Activated naive CD4-positive, alpha-beta T cell treated with anti-CD3 and anti-CD28 coated beads, Interleukin-2, amount 50 U/mL, for 72 hours (primary cell): ENCODE measurements at regions not wholly inside any gene's neighbourhood (a gene's known extent, or its start where the extent isn't known, plus 50 kb on each side); places are given as distances from the start of the nearest gene placed in this dataset.

Experiments
- ATAC-seq, 2 donors: fragments of 150-1000 bp; cut with Tn5 transposase; 2 replicates each; pipeline ENCODE4 v1.10.0; 2021; ENCODE audit warnings: mild to moderate bottlenecking in 2 of 2, moderate library complexity in 2 of 2
- DNase-seq, 2 donors: peaks; one replicate each; pipeline ENCODE4 v3.0.0; 2021 to 2022; ENCODE audit warnings: low spot score in 2 of 2
- H3K27ac Mint-ChIP-seq, 2 donors: one replicate each; pipeline ENCODE4 v1.8.0; 2022; ENCODE audit warnings: mild to moderate bottlenecking in 2 of 2, mixed read lengths in 2 of 2
- H3K36me3 Mint-ChIP-seq, 2 donors: one replicate each; pipeline ENCODE4 v1.8.0; 2022; ENCODE audit warnings: mixed read lengths in 2 of 2
- H3K9me3 Mint-ChIP-seq, 2 donors: one replicate each; pipeline ENCODE4 v1.8.0; 2022; ENCODE audit warnings: mixed read lengths in 2 of 2

DNA sequence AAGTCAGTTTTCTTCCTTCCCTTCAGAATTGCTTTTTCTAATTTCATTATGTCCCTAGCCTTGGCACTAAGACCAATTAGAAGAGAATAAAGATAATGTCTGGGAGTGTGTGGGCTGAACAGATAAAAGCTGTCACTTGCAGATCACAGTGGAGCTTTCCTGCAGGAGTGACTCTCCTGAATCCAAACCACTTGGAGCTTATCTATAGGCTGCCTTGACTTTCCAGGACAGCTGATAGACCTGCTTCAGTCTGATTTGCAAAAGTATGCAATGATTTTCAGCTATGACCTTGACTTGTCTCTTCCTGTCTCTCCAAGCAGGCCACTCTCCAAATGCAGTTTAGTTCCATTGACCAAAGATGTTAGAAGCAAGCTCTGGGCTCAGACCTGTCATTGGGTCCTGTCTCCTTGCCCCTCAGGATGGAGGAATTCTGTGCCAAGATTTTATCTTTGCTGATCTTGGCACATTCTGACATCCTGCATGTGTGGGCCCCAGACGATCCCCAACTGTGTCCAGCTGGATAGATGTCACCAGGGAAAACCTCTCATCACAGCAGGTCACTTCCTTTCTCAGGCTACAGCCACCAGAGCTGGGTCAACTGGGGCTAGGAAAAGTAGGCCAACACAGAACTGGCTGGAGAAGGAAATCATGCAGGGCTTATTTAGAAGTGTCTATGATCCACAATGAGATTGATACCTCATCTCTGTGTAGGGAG, 120.9 kb upstream of the ZNF438 start:
- DNase-seq (no peak), ATAC-seq (no peak)
- H3K27ac Mint-ChIP-seq, result no peak overlapping the region
- peaks cover 0 to 4% of the 10 kb centered on the region in 2 donors for H3K9me3 Mint-ChIP-seq
- no peaks in the 10 kb centered on the region for H3K36me3 Mint-ChIP-seq

DNA sequence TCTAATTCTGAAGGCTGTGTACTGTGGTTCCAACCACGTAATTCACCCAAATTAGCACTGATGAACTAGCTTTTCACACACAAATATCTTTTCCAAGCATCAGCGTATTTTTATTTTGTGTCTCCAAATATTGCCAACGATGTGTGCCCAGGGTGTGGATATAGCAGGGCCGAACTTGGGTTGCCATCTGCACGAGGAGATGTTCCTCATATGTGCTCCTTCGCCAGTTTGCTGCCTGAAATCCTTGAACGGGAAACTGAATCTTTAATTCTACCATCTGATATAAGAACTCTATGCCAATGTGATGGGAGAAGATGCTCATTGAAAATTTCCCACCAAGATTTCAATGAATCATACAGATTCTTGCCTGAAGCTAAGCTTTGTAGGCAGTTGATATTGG, 121.5 kb upstream of the ZNF438 start:
- ATAC-seq (no peak), DNase-seq (no peak)
- H3K27ac Mint-ChIP-seq, result no peak overlapping the region
- peaks cover 0 to 4% of the 10 kb centered on the region in 2 donors for H3K9me3 Mint-ChIP-seq
- H3K36me3 Mint-ChIP-seq, result no peaks in the 10 kb centered on the region

DNA sequence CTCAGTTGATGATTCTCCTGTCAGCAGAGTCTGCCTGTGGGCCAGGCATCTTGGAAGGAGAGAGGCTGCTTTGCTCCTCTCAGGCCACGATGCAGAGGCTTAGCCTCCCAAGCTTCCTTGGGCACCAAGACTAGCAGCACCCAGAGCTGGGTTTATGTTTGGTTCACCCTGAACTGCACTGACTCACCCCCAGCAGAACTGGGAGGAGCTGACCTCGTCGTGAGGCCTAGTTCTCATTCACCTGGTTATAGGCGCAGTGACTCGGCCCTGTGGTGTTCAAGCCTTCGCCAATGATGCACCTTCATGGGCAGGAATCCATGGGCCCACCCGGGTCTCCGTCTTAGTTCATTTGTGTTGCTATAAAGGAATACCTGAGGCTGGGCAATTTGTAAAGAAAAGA, 122.0 kb upstream of the ZNF438 start:
- no peak for DNase-seq

DNA sequence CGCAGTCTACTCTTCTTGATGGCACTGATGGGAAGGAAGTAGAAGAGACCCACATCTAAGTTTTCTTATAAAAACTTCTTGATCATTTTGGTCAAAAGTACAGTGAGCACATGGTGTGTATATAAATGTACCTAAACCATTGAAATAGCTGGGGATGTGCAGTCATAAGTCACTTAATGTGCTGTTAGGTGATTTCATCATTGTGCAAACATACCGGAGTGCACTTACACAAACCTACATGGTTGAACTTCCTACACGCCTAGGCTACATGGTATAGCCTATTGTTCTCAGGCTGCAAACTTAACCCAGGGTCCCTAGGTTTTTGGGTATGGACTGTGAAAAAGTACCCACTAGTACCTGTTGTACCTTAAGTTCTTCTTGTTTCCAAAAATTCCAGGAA, 123.3 kb upstream of the ZNF438 start:
- DNase-seq (no peak), ATAC-seq (no peak)
- peaks cover 0 to 4% of the 10 kb centered on the region in 2 donors for H3K9me3 Mint-ChIP-seq
- H3K36me3 Mint-ChIP-seq, result no peaks in the 10 kb centered on the region
- H3K27ac Mint-ChIP-seq, result no peak overlapping the region

More for the DNA sequence above, 122.0 kb upstream of the ZNF438 start:
- Mint-ChIP-seq H3K36me3 (no peaks in the 10 kb centered on the region), H3K27ac (peak overlapping the region in 1 of 2 donors; percentile 29), H3K9me3 (peaks cover 0 to 4% of the 10 kb centered on the region in 2 donors)
- ATAC-seq, result no peak

DNA sequence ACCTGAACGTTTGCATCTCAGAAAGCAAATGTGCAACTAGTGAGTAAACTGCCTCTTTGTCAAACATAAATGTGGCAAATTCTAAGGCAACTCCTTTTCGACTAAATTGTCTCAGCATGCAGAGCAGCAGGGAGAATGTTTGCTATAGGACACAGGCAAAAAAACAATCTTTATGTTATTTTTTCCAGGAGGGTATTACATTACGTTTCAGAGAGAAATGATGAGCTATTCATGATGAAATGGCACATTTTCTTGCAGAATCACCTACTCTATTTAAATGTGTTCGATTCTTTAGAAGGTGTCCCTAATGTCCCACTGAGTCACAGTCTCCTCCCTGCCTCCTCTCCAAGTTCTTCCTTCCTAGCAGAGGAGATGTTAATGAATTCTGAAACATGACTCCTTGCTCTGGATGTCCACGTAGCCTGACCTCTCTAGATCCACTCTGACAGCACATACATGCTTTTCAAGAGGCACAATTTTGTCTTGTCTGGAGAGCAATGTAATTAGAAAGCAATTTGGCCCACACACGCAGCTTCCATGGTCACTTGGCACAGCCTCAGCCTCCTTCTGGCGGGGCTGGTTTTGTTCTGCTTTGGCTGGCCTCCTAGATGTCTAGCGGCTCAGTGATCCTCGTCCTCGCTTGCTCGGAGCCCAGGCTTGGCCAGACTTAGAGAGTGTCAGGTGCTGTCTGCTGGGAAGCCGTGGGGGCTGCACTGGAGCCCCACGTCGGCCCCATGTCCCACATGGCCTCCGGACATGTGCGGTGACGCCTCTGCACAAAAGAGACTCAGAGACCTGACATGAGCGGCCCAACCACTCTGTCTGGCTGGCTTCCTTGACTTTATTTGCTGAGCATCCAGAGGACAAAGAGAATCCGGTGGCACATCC, 125.7 kb upstream of the ZNF438 start:
- Mint-ChIP-seq H3K9me3 (peaks cover 8 to 15% of the 10 kb centered on the region in 2 donors), H3K36me3 (peaks cover 0 to 5% of the 10 kb centered on the region in 2 donors), H3K27ac (no peak overlapping the region)
- DNase-seq (no peak), ATAC-seq (no peak)

DNA sequence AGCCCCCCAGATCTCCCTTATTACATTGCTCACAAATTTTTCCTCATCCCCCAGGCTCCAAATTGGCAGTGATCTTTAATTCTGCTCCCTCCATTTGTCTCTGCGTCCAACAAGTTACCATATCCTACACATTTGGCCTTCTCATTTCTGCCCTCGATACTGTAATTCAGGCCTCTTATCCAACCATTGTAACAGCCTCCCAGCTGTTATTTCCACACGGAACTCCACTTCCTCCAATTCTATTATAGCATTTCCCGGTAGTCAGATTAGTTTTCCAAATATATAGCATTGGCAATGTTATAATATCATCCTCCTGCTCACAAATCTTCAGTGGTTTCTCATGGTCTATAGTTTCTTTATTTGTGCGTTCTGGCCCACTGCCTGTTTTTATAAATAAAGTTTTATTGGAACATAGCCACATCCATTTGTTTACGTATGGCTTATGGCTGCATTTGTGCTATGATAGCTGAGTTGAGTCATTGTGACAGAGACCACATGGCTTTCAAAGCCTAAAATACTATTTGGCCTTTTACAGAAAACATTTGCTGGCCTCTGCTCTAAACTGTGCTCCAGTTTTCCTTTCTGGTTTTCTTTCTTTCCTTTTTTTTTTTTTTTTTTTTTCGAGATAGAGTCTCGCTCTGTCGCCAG, 126.5 kb upstream of the ZNF438 start:
- ATAC-seq, result no peak
- Mint-ChIP-seq H3K9me3 (peaks cover 8 to 15% of the 10 kb centered on the region in 2 donors), H3K27ac (no peak overlapping the region), H3K36me3 (peaks cover 0 to 5% of the 10 kb centered on the region in 2 donors)
- no peak for DNase-seq

DNA sequence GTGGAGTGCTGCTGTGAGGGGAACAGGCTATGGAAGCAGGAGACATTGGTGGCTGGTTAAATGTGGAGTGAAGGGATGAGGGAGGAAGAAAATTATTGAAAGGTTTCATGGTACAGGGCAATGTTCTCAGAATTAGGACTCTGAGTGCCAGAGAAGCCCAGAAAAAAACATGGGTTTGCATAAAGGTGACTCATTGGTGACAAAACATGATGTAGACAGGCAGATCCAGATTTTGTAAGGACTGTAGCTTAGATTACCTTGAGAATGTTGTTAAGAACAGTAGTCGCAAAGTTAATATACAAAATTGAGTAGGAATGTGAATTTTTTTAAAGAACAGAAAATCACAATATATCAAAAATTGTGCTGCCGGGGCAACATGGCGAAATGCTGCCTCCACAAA, 134.9 kb upstream of the ZNF438 start:
- Mint-ChIP-seq H3K36me3 (peaks cover 6 to 8% of the 10 kb centered on the region in 2 donors), H3K27ac (no peak overlapping the region), H3K9me3 (peaks cover 14 to 15% of the 10 kb centered on the region in 2 donors)
- no peak for DNase-seq
- no peak for ATAC-seq

DNA sequence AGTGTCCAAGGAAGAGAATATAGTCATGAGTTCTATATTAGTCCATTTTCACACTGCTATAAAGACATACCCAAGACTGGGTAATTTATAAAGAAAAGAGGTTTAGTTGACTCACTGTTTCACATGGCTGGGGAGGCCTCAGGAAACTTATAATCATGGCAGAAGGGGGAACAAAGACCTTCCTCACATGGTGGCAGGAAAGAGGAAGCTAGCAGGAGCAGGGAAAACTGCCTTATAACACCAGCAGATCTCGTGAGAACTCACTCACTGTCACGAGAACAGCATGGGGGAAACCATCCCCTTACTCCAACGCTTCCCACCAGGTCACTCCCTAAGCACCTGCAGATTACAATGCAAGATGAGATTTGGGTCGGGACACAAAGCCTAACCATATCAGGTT, 139.0 kb upstream of the ZNF438 start:
- H3K9me3 Mint-ChIP-seq, result peaks cover 19 to 37% of the 10 kb centered on the region in 2 donors
- H3K27ac Mint-ChIP-seq, result no peak overlapping the region
- DNase-seq (no peak), ATAC-seq (no peak)
- H3K36me3 Mint-ChIP-seq, result peaks cover 13 to 14% of the 10 kb centered on the region in 2 donors

DNA sequence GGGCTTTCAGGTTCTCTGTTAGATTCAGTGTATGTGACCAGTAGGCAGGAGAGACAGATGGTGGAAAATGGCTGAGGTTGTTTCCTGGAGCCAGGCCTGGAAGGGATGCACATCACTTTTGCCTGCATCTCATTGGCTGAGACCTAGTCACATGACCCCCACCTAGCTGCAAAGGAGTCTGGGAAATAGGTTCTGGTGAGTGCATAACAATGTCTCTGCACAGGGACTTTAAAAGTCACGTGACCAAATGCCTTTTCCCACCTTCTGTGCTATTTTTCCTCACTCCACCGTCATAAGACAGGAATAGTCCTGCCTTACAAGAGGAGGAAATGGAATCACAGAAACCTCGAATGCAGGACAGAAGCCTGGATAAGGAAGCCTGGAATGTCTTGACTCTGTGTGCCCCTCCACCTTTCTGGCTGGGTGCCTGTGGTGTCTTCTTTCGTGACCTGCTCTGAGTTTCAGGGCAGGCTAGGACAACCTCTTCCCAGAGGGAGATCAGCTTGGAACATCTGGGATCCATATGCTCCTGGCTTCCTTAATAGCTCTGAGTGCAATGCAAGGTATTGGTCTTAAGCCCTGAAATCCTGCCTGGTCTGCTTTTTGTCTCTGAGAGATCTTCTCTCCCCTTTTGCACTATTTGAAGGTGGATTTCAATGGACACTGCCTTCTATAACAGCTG, 139.9 kb upstream of the ZNF438 start:
- Mint-ChIP-seq H3K27ac (no peak overlapping the region), H3K9me3 (peaks cover 15 to 37% of the 10 kb centered on the region in 2 donors), H3K36me3 (peaks cover 13 to 20% of the 10 kb centered on the region in 2 donors)
- ATAC-seq, result no peak
- DNase-seq, result no peak

DNA sequence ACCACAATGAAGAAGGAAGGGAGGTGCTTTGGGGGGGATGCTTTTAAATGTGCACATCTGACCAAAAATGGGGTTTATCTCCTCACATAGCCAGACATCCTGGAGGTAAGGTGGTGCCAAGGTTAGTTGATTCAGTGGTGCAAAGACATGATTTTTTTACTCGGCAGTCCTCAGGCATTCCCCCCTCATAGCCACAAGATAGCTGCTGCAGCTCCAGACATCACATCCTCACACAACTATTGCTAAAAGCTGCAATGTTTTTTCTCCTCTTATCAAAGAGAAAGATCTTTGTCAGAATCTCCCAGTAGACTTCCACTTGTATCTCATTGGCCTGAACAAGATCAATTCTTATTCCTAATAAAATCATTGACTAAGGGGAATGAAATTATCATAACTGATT, 141.3 kb upstream of the ZNF438 start:
- Mint-ChIP-seq H3K36me3 (peaks cover 12 to 20% of the 10 kb centered on the region in 2 donors), H3K9me3 (peaks cover 15 to 42% of the 10 kb centered on the region in 2 donors), H3K27ac (no peak overlapping the region)
- ATAC-seq (no peak), DNase-seq (no peak)

DNA sequence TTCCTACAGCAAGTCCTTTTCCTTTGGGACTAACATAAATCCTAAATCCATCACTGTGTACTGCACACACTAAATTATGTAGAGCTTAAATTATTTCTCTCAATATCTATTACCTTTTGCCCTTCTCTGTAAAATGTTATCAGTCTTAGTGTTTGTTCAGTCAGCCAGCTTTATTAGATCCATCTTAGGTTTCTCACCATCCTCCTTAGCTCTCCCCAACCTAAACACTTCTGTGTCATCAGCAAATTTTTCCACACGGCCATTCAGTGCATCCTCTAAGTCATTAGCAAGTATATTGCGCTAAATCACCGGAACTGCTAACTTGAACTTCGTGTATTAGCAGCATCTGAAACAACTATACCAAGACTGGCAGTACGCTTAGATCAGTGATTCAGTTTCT, 142.1 kb upstream of the ZNF438 start:
- Mint-ChIP-seq H3K9me3 (peaks cover 15 to 42% of the 10 kb centered on the region in 2 donors), H3K36me3 (peaks cover 12 to 20% of the 10 kb centered on the region in 2 donors), H3K27ac (no peak overlapping the region)
- no peak for DNase-seq
- no peak for ATAC-seq

DNA sequence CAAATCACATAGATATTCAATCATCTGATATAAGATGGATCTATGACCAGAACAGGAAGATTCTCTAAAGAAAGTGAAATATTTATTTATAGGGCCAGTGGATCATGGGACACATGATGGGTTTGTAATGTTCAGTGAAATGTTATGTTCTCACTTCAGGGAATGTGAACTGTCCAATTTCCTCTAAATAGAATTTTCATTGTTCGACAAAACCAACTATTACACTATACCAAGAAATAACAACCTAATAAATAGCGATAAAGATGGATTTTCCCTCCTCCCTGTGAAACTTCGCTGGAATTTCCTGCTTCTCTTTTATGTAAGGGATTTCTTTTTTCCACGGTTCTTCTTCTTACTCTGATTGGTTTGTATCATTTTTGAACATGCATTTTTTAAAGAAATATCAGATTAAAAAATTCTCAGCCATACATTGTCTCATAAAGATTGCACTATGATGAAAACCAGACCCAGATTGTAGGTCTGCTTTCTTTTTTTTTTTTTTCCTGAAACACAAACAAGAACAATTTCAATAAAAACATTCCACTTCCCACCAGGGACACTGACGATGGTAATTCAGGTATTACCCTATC, 139.8 kb upstream of the ZEB1 start:
- no peak for ATAC-seq
- H3K9me3 Mint-ChIP-seq, result peaks cover 8 to 22% of the 10 kb centered on the region in 2 donors
- no peak for DNase-seq
- no peak overlapping the region for H3K27ac Mint-ChIP-seq
- peaks cover 12 to 13% of the 10 kb centered on the region in 2 donors for H3K36me3 Mint-ChIP-seq

DNA sequence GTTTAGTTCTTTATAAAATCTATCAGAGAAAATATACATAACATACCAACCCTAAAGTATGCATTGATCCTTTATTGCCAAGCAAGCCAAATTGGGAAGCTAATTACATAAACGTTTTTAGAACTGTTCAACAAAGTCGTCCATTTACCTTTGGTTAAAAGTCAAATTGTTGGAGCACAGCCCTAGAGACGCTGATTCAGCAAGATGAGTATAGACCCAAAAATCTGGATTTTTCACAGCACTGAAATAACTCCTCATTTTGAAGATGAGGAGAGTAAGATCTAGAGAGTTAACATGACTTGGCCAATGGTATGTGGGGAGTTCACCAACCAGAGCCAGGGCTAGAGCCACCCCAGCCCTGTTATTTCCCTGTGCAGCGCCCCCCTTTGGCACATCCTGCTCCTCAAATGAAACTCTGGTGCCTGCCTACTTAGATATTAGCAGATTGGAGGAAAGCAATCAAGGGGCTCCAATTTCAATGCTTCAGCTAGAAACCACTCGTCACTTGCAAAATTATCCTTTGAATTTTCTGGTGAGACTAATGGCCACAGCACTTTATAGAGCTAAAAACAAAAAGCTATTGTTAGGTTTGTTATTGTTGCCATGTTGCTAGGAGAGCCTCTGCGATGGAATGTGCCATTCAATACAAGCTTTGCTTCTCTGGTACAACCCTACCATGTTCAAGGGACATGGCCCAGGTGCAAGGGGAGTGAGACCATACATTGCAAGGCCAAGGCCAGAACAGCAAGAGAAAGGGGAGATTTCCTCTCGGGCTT, 132.6 kb upstream of the ZEB1 start:
- no peak for ATAC-seq
- no peak for DNase-seq
- Mint-ChIP-seq H3K36me3 (no peaks in the 10 kb centered on the region), H3K9me3 (no peaks in the 10 kb centered on the region), H3K27ac (no peak overlapping the region)

DNA sequence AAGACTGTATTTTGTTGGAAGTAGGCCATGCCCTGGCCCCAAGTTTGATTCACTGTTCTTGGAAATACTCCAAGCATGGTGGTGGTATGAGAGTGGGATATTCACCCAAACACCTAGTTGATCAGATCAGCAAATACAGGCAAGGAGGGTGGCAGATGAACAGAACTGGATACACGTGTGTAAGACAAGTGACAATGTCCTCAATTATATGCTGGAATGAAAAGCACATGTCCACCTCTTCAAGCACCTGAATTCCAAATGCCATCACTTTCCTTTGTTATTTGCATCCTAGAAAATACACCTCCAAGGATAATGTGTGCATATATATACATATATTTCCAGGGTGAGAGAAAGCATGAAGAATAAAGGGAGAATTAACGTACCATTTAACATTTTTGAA, 131.8 kb upstream of the ZEB1 start:
- DNase-seq, result no peak
- Mint-ChIP-seq H3K36me3 (no peaks in the 10 kb centered on the region), H3K27ac (no peak overlapping the region), H3K9me3 (no peaks in the 10 kb centered on the region)
- no peak for ATAC-seq

DNA sequence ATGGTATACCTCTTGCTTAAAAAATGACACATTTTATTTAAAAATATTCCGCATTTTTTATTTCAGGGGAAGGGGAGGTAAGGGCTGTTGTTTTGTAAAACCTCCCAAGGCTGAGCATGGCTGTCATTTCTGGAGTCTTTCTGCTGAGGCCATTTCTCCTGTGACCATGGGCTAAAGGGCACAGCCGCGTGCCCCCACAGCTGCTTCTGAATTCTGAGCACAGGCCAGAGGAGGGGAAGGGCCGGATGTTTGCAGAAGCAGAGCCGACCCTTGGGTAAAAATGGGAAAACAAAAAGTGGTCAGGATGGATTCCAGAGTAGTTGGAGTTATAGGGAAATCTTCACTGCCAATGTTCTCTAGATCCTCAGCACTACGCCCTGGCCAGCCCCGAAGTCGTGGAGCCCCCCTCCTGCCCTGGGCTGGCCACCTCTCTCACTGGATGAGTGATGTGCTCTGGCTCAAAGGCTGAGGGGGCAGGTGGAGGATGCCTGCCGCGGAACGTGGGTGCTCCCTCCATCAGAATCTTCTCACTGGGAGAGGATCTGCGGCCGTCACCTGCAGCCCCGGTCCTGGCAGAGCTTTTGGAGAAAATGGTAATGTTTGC, 131.3 kb upstream of the ZEB1 start:
- DNase-seq, result no peak
- H3K27ac Mint-ChIP-seq, result no peak overlapping the region
- no peaks in the 10 kb centered on the region for H3K9me3 Mint-ChIP-seq
- no peaks in the 10 kb centered on the region for H3K36me3 Mint-ChIP-seq
- no peak for ATAC-seq
